Suppressor macrophage treated with lipopolysaccharide for 1 hour (primary cell): ENCODE measurements at regions not wholly inside any gene's neighbourhood (a gene's known extent, or its start where the extent isn't known, plus 50 kb on each side); places are given as distances from the start of the nearest gene placed in this dataset.
A peak's percentile ranks its signal among the peaks of the same experiment; 100 is the strongest.
"Not testable (repeated sequence)": the region's sequence is repeated elsewhere in the genome, so short reads cannot be mapped to it uniquely, and the experiment has no call there.

ENCODE experiments used
- DNase-seq, 3 donors: peaks; one replicate each; pipeline ENCODE4 v3.0.0-alpha.2; 2020 to 2022

DNA sequence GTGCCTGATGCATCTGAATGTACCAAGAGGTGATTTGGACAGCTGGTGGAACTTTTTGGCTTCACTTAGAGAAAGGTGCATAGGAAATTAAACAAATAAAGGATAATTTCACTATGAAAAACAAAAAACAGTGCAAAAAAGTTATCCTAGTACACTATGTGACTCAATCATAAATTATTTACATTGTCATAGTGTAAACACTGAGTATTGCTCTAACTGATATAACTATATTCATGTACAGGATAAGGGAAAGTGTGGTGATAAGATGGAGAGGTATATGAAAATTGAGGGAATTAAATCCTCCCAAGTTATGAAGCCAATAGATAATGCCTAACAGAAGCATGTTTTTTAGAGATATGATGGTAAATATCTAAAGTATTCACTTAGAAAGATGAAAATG is 50.2 kb upstream of the CPNE4 start:
- no peak for DNase-seq

DNA sequence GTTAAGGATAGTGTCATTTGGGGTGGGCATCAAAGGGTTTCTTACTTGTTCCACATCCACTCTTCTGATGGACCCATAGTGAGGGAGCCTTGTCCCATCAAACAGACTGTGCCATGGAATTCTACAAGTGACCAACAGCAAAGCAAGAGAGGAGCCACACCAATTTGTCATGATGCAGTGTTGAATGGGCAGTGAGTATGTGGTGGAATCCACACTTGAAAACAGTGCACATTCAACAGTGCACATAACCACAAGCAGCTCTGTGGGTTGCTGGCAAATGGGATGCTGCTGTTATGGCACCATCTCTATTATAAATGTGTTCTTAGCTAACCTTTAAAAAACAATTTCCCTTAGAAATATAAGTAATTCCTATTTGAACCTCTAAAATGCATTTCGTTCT is 52.5 kb upstream of the CPNE4 start:
- DNase-seq, result no peak

DNA sequence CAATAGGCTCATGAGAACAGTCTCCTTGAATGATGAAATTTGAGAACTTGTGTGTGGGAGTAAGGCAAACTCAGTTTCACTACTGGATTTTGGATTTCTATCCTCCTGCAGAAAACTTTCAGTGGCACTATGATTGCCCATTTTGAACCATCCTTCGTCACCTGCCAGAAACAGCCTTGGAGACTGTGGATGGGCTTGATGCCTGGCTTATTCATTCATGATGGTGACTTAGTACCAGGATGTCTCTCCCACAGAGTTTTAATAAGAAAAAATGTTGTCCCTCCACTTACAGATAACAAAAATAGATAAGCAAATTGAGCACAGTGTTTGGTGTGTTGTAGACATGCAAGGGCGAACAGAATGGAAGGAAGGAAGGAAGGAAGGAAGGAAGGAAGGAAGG is 53.5 kb upstream of the CPNE4 start:
- DNase-seq, result no peak

DNA sequence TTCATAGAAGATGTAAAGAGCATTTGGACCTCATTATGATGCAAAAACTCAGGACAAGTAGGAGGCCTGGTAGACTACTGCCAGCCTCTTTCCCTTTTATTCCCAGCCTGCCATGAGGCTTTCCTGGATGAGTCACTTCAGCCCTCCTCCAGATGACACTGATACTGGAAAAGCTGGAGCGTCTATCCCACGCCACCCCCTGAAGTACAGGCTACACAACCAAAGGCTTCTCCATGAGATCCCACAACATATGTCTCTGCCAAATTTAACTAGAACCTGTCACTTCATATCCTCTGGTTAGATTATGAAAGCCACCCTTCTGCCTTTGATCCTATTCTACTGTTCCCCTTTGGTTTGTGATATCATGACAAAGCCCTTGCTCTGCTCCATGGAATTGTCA is 56.1 kb upstream of the CPNE4 start:
- DNase-seq, result no peak

DNA sequence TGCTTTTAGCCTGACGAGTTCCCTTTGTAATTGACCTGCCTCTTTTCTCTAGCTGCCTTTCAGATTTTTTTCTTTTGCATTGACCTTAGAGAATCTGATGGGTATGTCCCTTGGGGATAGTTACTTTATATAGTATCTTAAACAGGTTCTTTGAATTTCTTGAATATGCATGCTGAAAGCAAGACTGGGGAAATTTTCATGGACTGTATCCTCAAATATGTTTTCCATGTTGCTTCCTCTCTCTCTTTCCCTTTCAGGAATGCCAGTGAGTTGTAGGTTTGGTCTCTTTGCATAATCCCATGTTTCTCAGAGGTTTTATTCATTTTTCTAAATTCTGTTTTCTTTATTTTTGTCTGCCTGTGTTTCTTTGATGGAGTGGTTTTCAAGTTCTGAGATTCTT is 81.8 kb upstream of the CPNE4 start:
- no peak for DNase-seq

DNA sequence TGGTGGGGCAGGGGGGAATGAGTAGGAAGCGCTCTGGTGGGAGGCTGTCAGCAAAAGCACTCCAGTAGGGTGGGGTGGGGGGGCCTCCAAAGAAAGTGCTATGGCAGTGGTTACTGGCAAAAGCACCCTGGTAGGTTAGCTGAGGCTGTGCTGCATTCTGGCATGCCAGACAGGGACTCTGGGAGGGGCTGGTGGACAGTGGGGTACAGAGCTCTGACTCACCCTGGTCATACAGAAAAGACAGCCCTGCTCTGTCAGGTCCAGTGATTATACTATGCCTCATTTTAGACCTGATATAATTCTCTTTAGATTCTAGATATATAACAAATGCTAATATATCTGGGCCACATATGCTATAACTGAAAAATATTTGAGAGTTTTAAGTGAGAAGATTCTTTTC is 82.8 kb upstream of the CPNE4 start:
- no peak for DNase-seq

DNA sequence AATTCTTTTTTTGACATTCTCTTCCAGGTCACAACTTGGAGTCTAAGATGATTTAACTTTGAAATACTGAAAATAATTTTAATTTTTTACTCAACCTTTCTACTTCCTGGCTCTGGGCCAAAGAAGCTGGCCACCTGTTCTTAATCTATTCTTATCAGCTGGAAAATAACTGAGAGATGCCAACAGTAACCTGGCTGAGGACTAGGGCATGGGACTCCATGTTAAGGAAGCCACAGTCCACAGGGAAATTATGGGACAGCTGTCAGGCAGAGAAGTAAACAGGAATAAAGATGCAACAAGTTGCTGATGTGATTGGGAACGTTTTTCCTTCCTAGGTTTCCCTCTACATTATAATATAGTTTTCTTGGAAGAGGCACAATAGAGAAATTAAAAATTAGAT is 84.7 kb upstream of the CPNE4 start:
- no peak for DNase-seq

DNA sequence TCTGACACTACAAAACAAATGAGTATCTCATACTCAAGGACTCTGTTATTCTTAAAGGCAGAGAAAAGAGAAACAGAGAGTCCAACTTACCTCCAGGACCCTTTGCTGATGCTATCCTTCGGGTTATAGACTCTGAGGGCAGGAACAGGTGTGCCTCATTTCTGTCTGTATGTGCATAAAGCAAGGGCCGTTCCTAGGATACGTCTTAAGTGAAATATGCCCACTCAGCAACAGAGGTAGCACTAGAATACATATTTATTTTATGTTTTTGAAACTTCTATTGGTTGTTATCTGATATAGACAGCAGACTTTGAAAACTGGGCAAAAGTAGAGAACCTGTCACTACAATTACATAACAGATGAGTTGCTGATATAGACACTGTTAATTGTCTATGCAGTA is 89.3 kb upstream of the CPNE4 start:
- no peak for DNase-seq

DNA sequence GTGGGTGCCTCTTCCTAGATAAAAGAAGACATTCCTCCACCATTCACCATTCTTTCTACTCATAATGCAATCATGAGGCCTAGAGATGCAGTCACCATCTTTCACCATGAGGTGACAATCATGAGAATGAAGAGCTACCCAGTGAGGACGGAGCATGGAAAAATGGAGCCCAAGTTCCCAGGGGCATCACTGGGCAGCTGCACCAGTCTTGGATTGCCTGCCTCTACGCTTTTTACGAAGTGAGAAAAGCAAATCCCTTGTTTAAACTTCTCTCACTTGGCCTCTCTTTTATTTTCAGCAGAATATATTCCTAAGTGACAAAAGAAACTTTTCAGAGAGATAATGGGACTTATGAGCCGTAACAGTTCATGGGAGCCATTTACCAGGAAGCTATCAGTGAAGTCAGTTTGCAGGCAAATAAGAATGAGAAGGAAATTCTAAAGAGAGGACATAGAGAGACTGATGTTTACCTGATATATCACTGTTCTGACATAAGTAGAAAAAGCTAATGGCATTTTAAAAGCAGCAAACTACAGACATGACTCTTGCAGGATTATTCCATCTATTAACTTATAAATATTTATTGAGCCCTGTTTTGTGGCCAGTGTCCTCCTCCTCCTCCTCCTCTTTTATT is 90.0 kb upstream of the CPNE4 start:
- no peak for DNase-seq

DNA sequence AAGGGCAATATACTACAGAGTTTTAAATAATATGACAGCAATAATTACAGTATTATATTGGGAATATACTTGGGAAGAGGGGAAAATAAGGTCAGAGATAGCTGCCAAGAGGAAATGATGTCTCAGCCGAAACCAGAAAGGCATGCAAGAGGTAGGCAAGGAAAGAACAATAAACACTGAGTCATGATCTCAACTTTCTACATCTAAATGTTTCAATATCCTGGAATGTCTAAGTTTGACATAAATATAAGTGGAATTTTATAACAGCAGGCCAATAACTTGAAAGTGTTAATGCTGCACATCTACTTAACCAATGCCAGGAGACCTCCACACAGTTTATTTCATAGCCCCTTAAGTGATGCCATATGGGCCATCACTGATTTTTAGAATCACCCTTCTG is 99.8 kb upstream of the CPNE4 start:
- DNase-seq, result no peak

DNA sequence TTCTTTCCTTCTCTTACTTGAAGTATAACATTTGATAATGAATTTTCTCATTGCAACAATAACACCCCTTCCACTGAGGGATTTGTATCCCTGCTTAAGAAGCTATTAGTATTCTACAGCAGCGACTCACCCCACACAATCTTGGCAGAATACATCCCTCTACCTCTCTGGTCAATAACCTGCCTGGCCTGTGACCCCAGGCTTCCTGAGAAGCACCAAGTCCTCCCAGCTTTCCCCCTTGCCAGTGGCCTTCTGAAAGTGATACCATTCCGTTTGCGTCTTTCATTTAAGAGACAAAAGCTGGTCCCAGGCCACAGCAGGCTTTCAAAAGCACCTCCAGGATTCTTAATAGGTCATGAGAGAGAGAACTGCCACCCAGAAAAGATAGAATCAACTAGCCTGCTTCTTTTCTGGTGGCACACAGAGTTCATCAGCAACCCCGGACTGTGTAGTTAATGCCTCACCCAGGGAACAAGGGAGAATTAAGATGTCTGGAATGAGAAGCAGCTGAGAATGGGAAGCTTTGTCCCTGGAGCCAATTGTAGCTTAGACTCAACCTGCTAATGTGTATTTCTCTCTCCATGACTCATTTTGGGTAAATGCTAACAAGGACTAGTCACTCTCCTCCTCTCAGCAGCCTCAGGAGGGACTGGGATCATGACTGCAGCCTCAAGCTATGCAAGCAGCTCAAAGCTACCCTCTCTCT is 101.0 kb upstream of the CPNE4 start:
- no peak for DNase-seq

DNA sequence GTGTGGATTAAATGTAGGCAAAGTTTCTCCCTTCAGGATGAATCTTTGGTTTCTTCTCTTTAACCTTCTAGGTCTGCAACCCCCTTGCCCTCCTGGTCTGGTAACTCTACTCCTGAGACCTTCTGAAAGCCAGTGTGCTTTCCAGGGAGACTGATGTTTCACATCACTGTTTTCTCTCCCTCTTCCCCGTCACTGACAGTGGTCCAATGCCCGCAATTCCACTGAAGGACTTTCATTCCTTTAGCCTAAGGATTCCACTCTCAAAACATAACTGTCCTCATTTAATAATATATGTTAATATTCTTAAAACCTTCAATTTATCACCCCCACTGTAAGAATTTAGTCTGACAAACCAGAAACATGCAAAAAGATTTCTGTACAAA is 101.5 kb upstream of the CPNE4 start:
- DNase-seq, result no peak

DNA sequence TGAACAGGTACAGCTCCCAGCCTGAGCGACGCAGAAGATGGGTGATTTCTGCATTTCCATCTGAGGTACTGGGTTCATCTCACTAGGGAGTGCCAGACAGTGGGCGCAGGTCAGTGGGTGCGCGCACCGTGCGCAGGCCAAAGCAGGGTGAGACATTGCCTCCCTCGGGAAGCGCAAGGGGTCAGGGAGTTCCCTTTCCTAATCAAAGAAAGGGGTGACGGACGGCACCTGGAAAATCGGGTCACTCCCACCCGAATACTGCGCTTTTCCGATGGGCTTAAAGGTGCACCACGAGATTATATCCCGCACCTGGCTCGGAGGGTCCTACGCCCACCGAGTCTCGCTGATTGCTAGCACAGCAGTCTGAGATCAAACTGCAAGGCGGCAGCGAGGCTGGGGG is 102.1 kb upstream of the CPNE4 start:
- DNase-seq, result not testable (repeated sequence)

DNA sequence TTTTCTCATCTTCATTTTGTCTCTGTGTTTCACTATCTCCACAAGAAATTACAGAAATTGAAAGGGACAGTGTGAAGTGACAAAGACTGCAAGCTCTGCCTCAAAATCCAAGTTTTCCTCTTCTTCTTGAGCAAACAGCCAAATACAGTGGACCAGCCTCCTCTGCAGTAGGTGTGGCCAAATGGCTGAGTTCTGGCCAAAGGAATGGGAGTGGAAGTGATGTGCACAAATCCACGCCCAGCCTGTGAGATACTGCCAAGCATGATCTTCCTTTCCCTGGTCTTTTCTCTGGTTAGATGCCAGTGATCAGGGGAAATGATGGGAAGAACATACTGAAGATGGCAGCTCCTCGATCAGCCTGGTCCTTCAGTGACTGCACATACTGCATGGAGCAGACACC is 111.0 kb upstream of the CPNE4 start:
- no peak for DNase-seq

DNA sequence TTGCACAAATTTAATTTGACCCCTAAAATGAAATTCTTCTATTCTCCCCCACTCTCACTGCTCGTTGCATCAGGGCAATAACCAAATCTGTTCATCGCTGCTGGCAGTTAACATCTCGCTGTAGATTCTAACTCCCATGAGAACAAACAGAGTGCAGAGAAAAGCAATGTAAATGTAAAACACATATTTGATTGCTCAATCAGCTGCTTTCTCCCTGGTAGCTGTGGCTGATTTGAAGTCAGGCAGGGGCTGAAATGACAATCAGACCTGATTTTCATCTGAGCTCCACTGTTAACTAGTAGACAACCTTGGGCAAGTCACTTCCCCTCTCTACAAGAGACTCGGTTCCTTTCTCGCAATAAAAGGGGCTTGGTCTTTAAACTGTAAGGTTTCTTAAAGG is 119.8 kb upstream of the CPNE4 start:
- DNase-seq, result no peak

DNA sequence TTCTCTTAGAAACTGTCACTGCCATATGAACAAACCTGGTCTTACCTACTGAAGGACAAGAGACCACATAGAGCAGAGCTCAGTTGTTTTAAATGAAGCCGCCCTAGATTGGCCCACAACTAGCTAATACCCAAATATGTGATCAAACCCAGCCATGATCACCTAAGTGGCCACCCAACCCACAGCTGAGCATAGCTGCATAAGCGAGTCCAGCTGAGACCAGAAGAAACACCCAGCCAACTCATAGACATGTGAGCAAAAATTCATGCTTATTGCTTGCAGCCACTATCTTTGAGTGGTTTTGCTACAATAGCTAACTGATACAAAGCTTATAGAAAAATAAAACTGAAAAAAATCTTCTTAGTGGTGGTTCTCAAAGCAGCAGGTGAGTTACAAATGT is 124.3 kb upstream of the CPNE4 start:
- DNase-seq, result no peak

DNA sequence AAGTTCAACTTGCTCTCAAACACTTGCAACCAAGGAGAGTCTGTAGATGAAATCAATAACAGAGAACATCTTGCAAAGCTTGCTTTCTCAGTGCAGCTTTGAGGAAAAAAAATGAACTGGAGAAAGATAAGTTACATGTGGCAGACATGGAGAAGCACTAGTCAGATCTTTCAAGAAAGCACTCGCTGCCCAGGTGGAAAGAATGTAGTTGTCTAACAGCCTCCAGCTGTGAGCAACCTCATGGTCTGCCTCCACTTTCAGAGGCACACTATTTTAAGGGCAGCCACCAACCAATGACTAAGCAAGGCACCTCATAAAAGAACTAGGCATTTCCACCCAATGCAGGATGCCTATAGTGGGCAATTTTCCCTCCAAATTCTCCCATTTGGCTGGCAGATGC is 125.4 kb upstream of the CPNE4 start:
- DNase-seq, result no peak

DNA sequence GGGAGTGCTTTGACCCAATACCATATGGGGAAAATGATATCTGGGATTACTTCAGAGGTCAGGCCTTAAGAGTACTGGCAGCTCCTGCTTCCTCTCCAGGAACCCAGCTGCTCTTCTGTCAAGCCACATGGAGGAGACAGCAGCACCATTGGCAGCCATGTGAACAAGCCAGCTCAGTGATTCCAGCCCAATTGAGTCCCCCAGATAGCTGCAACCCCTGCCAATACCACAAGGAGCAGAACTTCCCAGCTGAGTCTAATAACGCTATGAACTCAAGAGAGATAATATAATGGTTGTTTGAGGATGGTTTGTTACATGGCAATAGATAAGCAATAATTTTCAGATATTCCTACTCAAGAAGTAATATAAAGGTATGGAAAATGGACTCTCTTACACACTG is 126.8 kb upstream of the CPNE4 start:
- no peak for DNase-seq

DNA sequence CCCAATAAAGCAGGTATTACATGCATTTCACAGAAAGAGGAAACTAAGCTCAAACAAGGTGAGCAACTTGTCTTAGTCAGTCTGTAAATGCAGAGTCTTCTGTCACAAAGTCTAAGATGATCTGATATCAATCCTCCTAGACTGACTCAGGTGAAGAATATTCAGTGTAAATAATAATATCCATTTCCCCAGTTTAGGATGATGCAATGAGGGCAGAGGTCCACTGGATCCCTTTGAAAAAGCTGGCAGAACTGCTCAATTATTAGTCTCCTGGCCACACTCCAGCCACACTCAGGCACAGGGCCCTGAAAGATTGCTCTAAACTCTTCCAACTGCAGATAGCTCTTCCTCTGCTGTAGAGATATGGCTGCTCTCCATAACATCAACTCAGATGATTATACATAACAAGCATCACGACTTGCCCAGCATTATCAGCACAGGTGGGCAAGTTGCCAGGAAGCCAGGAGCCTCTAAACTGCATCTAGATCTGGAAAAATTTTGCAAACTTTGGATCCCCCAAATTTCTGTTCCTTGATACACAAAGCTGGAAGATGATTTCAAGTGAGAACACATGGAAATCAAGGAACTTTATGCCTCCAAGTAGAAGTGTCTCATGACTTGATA is 129.8 kb upstream of the CPNE4 start:
- no peak for DNase-seq

DNA sequence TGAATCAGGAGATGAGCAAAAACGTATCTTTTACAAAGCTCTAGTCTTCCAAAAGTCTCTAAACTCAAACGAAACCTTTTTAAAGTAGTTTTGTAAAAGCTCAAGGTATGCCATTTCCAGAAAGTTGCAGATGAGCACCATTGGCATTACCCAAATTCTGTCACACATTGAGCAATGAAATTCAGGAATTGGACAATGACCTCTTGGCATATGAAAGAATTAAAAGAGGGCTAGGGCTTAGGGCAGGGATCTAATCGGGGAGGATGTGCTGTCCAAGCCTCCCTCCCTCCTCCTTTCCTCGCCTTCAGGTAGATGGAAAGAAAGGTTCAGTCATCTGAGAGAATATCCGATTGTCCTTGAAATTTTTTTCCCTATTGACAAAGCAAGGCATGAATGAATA is 133.1 kb upstream of the CPNE4 start:
- no peak for DNase-seq

DNA sequence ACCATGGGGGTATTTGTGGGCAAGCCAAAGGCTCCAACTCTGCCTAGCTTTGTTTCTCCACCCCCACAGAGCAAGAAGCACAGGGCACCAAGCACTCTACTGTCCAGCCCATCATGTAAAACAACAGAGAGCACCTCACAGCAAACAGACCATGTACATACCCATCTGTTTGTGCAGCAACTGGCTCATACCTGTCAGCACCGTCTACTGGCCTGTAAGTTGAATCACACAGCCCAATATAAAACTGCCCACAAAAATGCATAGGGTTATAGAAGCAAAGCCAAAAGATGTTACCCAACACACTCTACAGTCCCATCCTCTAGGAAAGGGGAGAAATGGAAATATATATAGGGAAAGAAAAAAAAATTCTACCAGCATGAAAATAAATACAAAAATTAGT is 139.7 kb upstream of the CPNE4 start:
- no peak for DNase-seq

DNA sequence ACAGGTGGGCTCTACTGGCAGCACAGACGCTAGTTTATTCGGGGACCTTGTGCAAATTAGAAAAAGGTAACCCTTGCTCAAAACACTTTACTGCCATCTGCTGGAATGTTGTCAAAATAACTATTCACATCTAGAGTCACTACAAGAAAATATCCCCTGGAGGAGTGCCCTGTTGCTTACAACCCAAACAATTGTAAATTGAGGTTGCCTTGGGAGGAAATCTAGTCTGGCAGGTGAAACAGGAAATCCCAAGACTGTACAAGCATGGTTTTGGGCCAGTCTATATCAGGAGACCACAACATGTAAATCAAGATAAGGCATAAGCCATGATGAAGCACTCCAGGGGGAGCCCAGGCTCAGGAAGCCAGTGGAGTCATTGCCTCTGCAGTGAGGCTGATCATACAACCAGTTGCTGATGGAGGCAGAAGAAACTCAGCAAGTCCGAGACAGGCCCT is 136.8 kb upstream of the ACP3 start:
- DNase-seq, result peak; percentile 47 to 66 (median 56)

DNA sequence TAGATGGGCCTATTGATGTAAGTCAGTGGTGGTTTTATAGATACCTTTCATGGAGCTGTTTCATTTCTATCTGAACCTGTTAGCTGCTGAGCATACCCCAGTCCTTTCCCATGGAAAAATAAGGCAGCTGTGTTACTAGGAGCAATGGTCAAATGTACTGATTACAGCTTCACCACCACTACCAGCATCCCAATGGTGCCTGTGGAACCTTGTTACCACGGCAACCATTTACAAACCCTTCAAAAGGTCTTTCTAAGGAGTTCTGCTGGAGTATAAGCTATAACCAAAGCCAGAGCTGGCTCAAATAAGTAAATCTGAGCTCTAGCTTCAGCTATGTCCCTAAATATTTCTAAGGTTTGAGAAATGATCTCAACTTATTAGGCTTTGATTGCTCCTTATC is 133.4 kb upstream of the ACP3 start:
- no peak for DNase-seq

DNA sequence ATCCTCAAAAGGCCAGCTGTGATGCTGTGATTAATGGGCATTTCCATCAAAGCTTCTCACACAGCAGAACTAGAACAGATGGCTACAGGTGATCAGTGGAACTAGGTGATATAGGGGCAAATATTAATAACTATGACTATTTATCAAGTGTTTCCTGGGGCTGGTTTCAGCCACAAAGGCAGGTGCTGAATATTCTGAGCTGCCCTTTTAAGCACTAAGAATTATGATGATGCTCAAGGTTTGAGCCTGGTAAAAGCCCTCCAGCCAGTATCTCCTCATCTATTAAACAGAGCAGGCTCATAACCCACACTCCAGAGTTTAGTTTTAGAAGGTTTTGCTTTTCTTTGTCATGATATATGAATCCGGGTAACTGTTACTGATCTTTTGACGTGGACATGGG is 129.5 kb upstream of the ACP3 start:
- no peak for DNase-seq

DNA sequence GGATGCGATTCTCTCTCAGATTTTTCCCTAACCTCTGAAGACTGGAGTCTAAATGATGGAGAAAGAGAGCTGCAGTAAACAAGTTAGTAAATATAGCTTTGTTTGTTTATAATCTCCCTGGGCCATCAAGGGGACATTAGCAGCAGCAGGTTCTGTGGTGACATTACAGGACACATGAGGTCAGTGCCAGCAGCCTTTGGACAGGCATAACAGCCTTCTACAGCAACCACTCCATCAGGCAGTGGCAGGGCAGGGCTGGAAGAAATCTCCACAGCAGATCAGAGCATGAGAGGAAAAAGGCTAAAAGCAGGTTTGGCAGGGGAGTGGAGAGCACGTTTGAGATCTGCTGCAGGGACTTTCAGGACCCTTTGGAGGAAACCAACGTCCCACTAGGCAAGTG is 127.6 kb upstream of the ACP3 start:
- no peak for DNase-seq
